GM19468 (cell line): ENCODE measurements at regions not wholly inside any gene's neighbourhood (a gene's known extent, or its start where the extent isn't known, plus 50 kb on each side); places are given as distances from the start of the nearest gene placed in this dataset.

Experiments used
- ATAC-seq: cut with Tn5 transposase; IDR thresholded peaks from one replicate; pipeline ENCODE4 v1.9.1; 2021; ENCODE audit warnings: mild to moderate bottlenecking, moderate library complexity, moderate number of reproducible peaks; ENCODE audit not compliant: unreplicated experiment; ENCODE audit errors: extremely low read depth

- ATAC-seq = no peak
These were observed 68.1 kb upstream of the PHYHIPL start for GRCh38 chr10:59108296-59108870.

DNA sequence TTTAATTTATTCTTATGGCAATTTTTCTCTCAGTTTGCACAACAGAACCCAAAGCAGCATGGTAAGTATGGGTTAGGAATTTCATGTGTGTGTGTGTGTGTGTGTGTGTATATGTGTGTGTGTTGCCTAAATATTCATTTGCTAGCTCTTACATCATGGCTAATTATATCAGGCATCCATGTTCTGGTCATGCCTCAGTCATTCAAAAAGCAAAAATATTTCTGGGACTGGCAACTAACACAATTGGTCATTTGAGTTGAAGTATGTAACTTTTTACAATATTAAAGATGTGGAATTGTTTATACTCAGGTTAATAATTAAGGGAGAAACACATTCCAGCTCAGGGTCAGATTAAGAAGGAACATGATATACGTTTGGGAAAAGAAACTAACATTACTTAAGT is 67.6 kb upstream of the PHYHIPL start:
- ATAC-seq = no peak

DNA sequence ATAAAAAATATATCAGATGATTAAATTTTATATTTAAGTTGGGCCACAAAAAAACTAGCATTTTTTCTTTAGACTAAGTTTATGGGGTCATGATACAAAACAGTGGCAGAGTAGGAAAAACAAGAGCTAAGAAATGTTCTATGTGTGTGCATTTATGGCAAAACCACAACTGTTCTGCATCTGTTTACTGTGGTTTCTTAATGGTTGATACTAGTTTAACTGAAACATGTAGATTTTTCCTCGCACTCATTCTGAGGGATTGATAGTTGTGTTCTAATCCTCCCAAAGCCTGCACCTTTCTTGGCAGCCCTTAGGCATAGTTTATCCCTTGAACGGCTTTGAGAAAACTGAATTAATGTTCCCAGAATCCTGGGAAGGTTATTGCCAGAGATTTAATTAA is 66.6 kb upstream of the PHYHIPL start:
- ATAC-seq = no peak

GRCh38 chr10:59124187-59124586 is 52.3 kb upstream of the PHYHIPL start:
- no peak for ATAC-seq

DNA sequence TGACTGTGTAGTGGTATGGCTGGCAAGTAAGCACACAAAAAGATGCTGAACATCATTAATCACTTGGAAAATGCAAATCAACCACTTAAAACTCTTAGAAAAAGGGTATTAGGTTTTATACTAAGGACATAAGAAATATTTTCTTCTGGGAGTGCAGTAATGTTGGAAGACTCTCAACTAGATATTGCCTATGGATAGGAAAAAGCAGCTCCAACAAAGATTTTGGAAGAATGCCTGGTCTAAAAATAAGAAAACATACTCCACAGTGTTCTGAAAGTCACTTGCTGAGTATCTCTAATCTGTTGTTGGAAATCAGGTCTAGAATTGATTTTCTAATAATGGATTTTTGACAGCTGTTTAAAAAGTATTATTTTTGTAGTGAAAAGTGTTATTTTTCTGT is 50.8 kb upstream of the PHYHIPL start:
- ATAC-seq = no peak

DNA sequence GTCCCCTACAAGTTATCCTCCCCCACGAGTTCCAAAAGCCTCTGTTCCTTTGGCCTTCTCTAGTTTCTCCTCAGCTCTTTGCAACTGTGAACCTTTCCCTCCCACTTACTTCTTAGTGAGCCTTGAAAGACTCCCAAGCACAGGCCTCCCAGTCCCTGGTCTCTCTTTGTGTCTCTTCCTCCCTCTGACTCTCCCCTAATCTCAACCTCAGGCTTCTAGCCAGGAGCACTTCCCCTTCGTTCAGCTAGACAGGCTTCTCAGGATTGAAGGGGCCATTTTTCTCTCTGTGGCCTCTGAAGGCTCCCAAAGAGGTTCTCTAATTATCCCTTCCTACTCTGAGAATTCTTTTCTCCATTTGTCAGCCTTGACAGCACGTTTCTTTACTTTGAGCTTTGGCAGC is 50.2 kb upstream of the PHYHIPL start:
- no peak for ATAC-seq
